Neural cell (in vitro differentiated cells): ENCODE measurements at regions not wholly inside any gene's neighbourhood (a gene's known extent, or its start where the extent isn't known, plus 50 kb on each side); places are given as distances from the start of the nearest gene placed in this dataset.

ENCODE experiments used
- H2AFZ ChIP-seq: fragments of 200-600, 300-800 bp; sonication (generic), shearing (Covaris generic); 2 replicates; pipeline ENCODE4 v1.6.0; 2014; ENCODE audit warnings: low read depth, mild to moderate bottlenecking, antibody characterized with exemption, low read length, moderate library complexity
- H3F3A ChIP-seq: fragments of 200-600 bp; shearing (Covaris generic); 2 replicates; pipeline ENCODE4 v1.6.1; 2016; ENCODE audit warnings: mild to moderate bottlenecking, moderate library complexity, mixed read lengths, antibody characterized with exemption, low read length; ENCODE audit not compliant: insufficient read depth, poor library complexity, severe bottlenecking
- H3K27ac ChIP-seq: fragments of 200-600, 300-800 bp; sonication (generic), shearing (Covaris generic); 2 replicates; pipeline ENCODE4 v1.5.1; 2014; ENCODE audit warnings: mild to moderate bottlenecking, low read length, moderate library complexity
- H3K27me3 ChIP-seq: fragments of 300-800, 200-600 bp; sonication (generic), shearing (Covaris generic); 2 replicates; pipeline ENCODE4 v1.6.0; 2014; ENCODE audit warnings: mild to moderate bottlenecking, low read depth, low read length, moderate library complexity; ENCODE audit not compliant: insufficient read depth
- H3K36me3 ChIP-seq: fragments of 300-800, 200-600 bp; sonication (generic), shearing (Covaris generic); 2 replicates; pipeline ENCODE4 v1.5.1; 2014; ENCODE audit warnings: mild to moderate bottlenecking, antibody characterized with exemption, low read length, moderate library complexity; ENCODE audit not compliant: insufficient read depth
- H3K4me2 ChIP-seq: fragments of 300-800, 200-600 bp; sonication (generic), shearing (Covaris generic); 2 replicates; pipeline ENCODE4 v1.6.0; 2014; ENCODE audit warnings: mild to moderate bottlenecking, low read length
- H3K4me3 ChIP-seq: fragments of 300-800, 200-600 bp; sonication (generic), shearing (Covaris generic); 2 replicates; pipeline ENCODE4 v1.5.1; 2014; ENCODE audit warnings: mild to moderate bottlenecking, low read length, moderate library complexity
- H3K79me2 ChIP-seq: fragments of 200-600 bp; shearing (Covaris generic); replicated peaks from 2 replicates; pipeline ENCODE4 v1.6.0; 2014; ENCODE audit warnings: mild to moderate bottlenecking, low read length, moderate library complexity; ENCODE audit not compliant: insufficient read depth
- H3K9ac ChIP-seq: fragments of 300-800, 200-600 bp; sonication (generic), shearing (Covaris generic); 2 replicates; pipeline ENCODE4 v1.6.1; 2016; ENCODE audit warnings: mild to moderate bottlenecking, low read length, mixed read lengths
- H3K9me2 ChIP-seq: fragments of 200-600 bp; shearing (Covaris generic); 2 replicates; pipeline ENCODE4 v1.6.1; 2016; ENCODE audit warnings: mild to moderate bottlenecking, low read length, mixed read lengths; ENCODE audit not compliant: insufficient read depth
- H3K9me3 ChIP-seq: fragments of 200-600, 300-800 bp; sonication (generic), shearing (Covaris generic); 2 replicates; pipeline ENCODE4 v1.6.1; 2016; ENCODE audit warnings: mild to moderate bottlenecking, mixed run types, low read length, moderate library complexity, mixed read lengths
- H4K20me1 ChIP-seq: fragments of 200-600 bp; shearing (Covaris generic); 2 replicates; pipeline ENCODE4 v1.6.1; 2016; ENCODE audit warnings: mild to moderate bottlenecking, mixed run types; ENCODE audit not compliant: insufficient read depth
- EP300 ChIP-seq: fragments of 450-650 bp; conservative IDR thresholded peaks from 2 replicates; pipeline ENCODE4 v1.6.1; 2014; ENCODE audit warnings: antibody characterized with exemption, mild to moderate bottlenecking, moderate library complexity; ENCODE audit not compliant: poor library complexity, severe bottlenecking
- EZH2 ChIP-seq: fragments of 200-600, 300-800 bp; shearing (Covaris generic), sonication (generic); IDR thresholded peaks from 2 replicates; pipeline ENCODE4 v1.6.1; 2014; ENCODE audit warnings: antibody characterized with exemption, low read length, borderline replicate concordance, mild to moderate bottlenecking; ENCODE audit not compliant: insufficient read depth, poor library complexity, severe bottlenecking
- MXI1 ChIP-seq: fragments of 450-650 bp; conservative IDR thresholded peaks from 2 replicates; pipeline ENCODE4 v1.6.1; 2014; ENCODE audit warnings: antibody characterized with exemption, mild to moderate bottlenecking; ENCODE audit not compliant: poor library complexity, severe bottlenecking
- POLR2AphosphoS5 ChIP-seq: IDR thresholded peaks from 2 replicates; pipeline ENCODE4 v1.6.1; 2012
- RAD21 ChIP-seq: fragments of 450-650 bp; conservative IDR thresholded peaks from 2 replicates; pipeline ENCODE4 v1.6.1; 2014; ENCODE audit warnings: antibody characterized with exemption, mild to moderate bottlenecking, moderate library complexity
- SMC3 ChIP-seq: fragments of 450-650 bp; conservative IDR thresholded peaks from 2 replicates; pipeline ENCODE4 v1.6.1; 2014; ENCODE audit warnings: antibody characterized with exemption, mild to moderate bottlenecking, moderate library complexity; ENCODE audit not compliant: poor library complexity
- TAF1 ChIP-seq: IDR thresholded peaks from 2 replicates; pipeline ENCODE4 v1.6.1; 2012; ENCODE audit warnings: low read depth
- TF ChIP-seq, protein P1 (sequence below): fragments of 450-650 bp; IDR thresholded peaks from 2 replicates; pipeline ENCODE4 v1.5.1; 2014; ENCODE audit warnings: antibody characterized with exemption, mild to moderate bottlenecking, moderate library complexity; ENCODE audit not compliant: poor library complexity, severe bottlenecking
- TF ChIP-seq, protein P2 (sequence below): IDR thresholded peaks from 2 replicates; pipeline ENCODE4 v1.6.1; 2012; ENCODE audit warnings: borderline replicate concordance

DNA sequence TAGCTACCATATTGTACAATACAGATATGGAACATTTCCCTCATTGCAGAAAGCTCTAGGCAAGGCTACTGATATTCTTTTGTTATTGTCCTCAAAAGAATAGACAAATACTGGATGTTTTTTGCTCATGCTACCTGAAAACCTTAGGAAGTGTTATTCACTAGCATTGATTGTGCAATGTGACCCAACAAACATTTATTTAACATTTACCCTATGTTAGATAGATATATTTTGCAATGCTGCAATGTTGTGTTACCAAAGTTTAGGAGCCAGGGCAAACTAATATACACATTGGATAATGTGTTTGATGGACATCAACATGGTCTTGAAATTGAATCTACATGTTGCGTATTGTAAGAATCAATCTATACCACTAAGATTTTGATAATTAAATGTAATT, 112.8 kb upstream of the CREB5 start:
- no peak overlapping the region for H3K4me3 ChIP-seq
- H3K36me3 ChIP-seq = no peaks in the 10 kb centered on the region
- H3K9ac ChIP-seq = no peak overlapping the region
- H3K9me2 ChIP-seq = no peaks in the 10 kb centered on the region
- H4K20me1 ChIP-seq = no peaks in the 10 kb centered on the region
- no peaks in the 10 kb centered on the region for H3K27me3 ChIP-seq
- no peak overlapping the region for H2AFZ ChIP-seq
- H3K27ac ChIP-seq = no peak overlapping the region
- H3K9me3 ChIP-seq = no peaks in the 10 kb centered on the region
- no peaks in the 10 kb centered on the region for H3F3A ChIP-seq
- no peak overlapping the region for H3K4me2 ChIP-seq
- TF ChIP-seq EZH2 (no peak), POLR2AphosphoS5 (no peak), MXI1 (no peak), EP300 (no peak), SMC3 (no peak), TAF1 (no peak), RAD21 (no peak)
- TF ChIP-seq, protein P1, sequence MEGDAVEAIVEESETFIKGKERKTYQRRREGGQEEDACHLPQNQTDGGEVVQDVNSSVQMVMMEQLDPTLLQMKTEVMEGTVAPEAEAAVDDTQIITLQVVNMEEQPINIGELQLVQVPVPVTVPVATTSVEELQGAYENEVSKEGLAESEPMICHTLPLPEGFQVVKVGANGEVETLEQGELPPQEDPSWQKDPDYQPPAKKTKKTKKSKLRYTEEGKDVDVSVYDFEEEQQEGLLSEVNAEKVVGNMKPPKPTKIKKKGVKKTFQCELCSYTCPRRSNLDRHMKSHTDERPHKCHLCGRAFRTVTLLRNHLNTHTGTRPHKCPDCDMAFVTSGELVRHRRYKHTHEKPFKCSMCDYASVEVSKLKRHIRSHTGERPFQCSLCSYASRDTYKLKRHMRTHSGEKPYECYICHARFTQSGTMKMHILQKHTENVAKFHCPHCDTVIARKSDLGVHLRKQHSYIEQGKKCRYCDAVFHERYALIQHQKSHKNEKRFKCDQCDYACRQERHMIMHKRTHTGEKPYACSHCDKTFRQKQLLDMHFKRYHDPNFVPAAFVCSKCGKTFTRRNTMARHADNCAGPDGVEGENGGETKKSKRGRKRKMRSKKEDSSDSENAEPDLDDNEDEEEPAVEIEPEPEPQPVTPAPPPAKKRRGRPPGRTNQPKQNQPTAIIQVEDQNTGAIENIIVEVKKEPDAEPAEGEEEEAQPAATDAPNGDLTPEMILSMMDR = no peak
- TF ChIP-seq, protein P2, sequence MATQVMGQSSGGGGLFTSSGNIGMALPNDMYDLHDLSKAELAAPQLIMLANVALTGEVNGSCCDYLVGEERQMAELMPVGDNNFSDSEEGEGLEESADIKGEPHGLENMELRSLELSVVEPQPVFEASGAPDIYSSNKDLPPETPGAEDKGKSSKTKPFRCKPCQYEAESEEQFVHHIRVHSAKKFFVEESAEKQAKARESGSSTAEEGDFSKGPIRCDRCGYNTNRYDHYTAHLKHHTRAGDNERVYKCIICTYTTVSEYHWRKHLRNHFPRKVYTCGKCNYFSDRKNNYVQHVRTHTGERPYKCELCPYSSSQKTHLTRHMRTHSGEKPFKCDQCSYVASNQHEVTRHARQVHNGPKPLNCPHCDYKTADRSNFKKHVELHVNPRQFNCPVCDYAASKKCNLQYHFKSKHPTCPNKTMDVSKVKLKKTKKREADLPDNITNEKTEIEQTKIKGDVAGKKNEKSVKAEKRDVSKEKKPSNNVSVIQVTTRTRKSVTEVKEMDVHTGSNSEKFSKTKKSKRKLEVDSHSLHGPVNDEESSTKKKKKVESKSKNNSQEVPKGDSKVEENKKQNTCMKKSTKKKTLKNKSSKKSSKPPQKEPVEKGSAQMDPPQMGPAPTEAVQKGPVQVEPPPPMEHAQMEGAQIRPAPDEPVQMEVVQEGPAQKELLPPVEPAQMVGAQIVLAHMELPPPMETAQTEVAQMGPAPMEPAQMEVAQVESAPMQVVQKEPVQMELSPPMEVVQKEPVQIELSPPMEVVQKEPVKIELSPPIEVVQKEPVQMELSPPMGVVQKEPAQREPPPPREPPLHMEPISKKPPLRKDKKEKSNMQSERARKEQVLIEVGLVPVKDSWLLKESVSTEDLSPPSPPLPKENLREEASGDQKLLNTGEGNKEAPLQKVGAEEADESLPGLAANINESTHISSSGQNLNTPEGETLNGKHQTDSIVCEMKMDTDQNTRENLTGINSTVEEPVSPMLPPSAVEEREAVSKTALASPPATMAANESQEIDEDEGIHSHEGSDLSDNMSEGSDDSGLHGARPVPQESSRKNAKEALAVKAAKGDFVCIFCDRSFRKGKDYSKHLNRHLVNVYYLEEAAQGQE = no peak
- H3K79me2 ChIP-seq = no peaks in the 10 kb centered on the region

DNA sequence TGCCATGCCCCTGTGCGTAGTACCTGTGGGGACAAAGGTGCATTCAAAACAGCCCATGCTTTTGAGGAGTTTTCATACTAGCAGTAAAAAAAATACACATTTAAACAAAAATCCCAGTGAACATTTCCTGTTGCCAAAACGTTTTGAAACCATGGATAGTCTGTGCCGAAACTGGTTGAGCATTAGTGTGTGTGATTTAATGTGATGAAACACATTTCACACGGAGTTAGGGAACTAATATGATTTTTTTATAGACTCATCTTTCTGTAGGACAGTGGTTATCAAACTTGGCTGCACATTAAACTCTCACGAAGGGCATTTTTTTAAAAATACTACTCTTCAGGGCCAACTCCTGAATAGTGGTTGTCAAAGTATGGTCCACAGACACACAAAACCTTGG, 111.8 kb upstream of the CREB5 start:
- Histone ChIP-seq H3K27me3 (no peaks in the 10 kb centered on the region), H3K9ac (no peak overlapping the region), H2AFZ (no peak overlapping the region), H3K9me3 (no peaks in the 10 kb centered on the region), H3K79me2 (no peaks in the 10 kb centered on the region), H3K4me2 (no peak overlapping the region), H3F3A (no peaks in the 10 kb centered on the region), H3K27ac (no peak overlapping the region), H3K4me3 (no peak overlapping the region), H3K36me3 (no peaks in the 10 kb centered on the region), H3K9me2 (no peaks in the 10 kb centered on the region), H4K20me1 (no peaks in the 10 kb centered on the region)
- TF ChIP-seq, protein P1 = no peak
- TF ChIP-seq EP300 (no peak), MXI1 (no peak), SMC3 (no peak), TAF1 (no peak), RAD21 (no peak), POLR2AphosphoS5 (no peak), EZH2 (no peak)
- TF ChIP-seq, protein P2 = no peak
